K562 (cell line): ENCODE measurements at regions not wholly inside any gene's neighbourhood (a gene's known extent, or its start where the extent isn't known, plus 50 kb on each side); places are given as distances from the start of the nearest gene placed in this dataset.

Experiments
- ATAC-seq: fragments of 200-7000 bp; cut with Tn5 transposase; 3 replicates; pipeline ENCODE4 v1.9.1; 2020; ENCODE audit warnings: moderate library complexity
- BruUV-seq: library from RNA; stranded (reverse); fragments of 400-500 nt; replicated peaks from 2 replicates; lab custom pipeline; 2021; lab: Mats Ljungman, UMichigan
- CTCF ChIA-PET: fragments of 300-600 bp; formaldehyde crosslinking; extraction: SDS; loops from one replicate; lab custom pipeline; 2021; ENCODE audit warnings: low intra/inter-chr PET ratio; lab: Yijun Ruan, JAX
- POLR2A ChIA-PET: fragments of 300-600, 350-650 bp; sonication (Branson Sonifier 250); formaldehyde crosslinking; extraction: SDS; loops from one replicate; lab custom pipeline; 2021; ENCODE audit warnings: antibody characterized with exemption, inconsistent platforms; lab: Yijun Ruan, JAX
- DNase-seq, 4 experiments: peaks; one replicate each; pipeline versions ENCODE4 v3.0.0 to v3.0.0-alpha.2; 2011 to 2018; ENCODE audit warnings: low spot score in 3 of 4, mixed read lengths in 3 of 4; ENCODE audit errors: extremely low read depth in 1 of 4
- FAIRE-seq: peaks from 2 replicates; lab custom pipeline; 2011; peaks lifted over from hg19 to GRCh38; lab: Jason Lieb, UNC
- H2AFZ ChIP-seq: 2 replicates; pipeline ENCODE4 v1.6.0; 2011; ENCODE audit warnings: low read depth, low read length, control low read depth, inconsistent platforms
- H3K27ac ChIP-seq: fragments of 200-600 bp; 3 replicates; pipeline ENCODE4 v1.8.0; 2011; ENCODE audit warnings: low read depth, mild to moderate bottlenecking, control low read depth, inconsistent platforms, low read length, moderate library complexity, mixed read lengths; ENCODE audit errors: extremely low read depth
- H3K27me3 ChIP-seq, 2 experiments: fragments of 300-600 bp in 1 of 2; 2 replicates in 1 of 2; 3 replicates in 1 of 2; pipeline versions ENCODE4 v1.6.0 to v1.8.0; 2011; ENCODE audit warnings: inconsistent platforms in 2 of 2, low read length in 2 of 2, mild to moderate bottlenecking in 1 of 2, mixed read lengths in 1 of 2, moderate library complexity in 1 of 2; ENCODE audit not compliant: control insufficient read depth in 2 of 2, insufficient read depth in 2 of 2
- H3K36me3 ChIP-seq: fragments of 300-600 bp; 3 replicates; pipeline ENCODE4 v1.8.0; 2011; ENCODE audit warnings: mild to moderate bottlenecking, low read length, inconsistent platforms; ENCODE audit not compliant: control insufficient read depth, insufficient read depth
- H3K4me1 ChIP-seq, 2 experiments: fragments of 200-600 bp in 1 of 2; replicated peaks in 1 of 2; 2 replicates in 1 of 2; 3 replicates in 1 of 2; pipeline versions ENCODE4 v1.5.1 to v1.8.0; 2011; ENCODE audit warnings: inconsistent platforms in 2 of 2, low read length in 2 of 2, mild to moderate bottlenecking in 1 of 2, mixed read lengths in 1 of 2, moderate library complexity in 1 of 2; ENCODE audit not compliant: control insufficient read depth in 2 of 2, insufficient read depth in 2 of 2
- H3K4me2 ChIP-seq: 2 replicates; pipeline ENCODE4 v1.6.1; 2011; ENCODE audit warnings: low read length, control low read depth, inconsistent platforms, mixed read lengths; ENCODE audit not compliant: insufficient read depth
- H3K4me3 ChIP-seq: fragments of 200-600 bp; sonication (generic), shearing (Covaris generic); 2 replicates; pipeline ENCODE4 v1.5.1; 2016; ENCODE audit warnings: control low read depth, inconsistent platforms
- H3K79me2 ChIP-seq: fragments of 200-600 bp; 3 replicates; pipeline ENCODE4 v1.8.0; 2011; ENCODE audit warnings: low read length, inconsistent platforms; ENCODE audit not compliant: control insufficient read depth, insufficient read depth
- H3K9ac ChIP-seq, 2 experiments: 2 replicates each; pipeline versions ENCODE4 v1.6.0 to v1.6.1; 2011; ENCODE audit warnings: low read depth in 2 of 2, low read length in 2 of 2, control low read depth in 1 of 2, inconsistent platforms in 1 of 2, mild to moderate bottlenecking in 1 of 2, mixed read lengths in 1 of 2; ENCODE audit not compliant: insufficient read depth in 1 of 2
- H3K9me1 ChIP-seq: one replicate; pipeline ENCODE4 v1.6.0; 2011; ENCODE audit warnings: inconsistent platforms, mild to moderate bottlenecking, low read length, moderate library complexity; ENCODE audit not compliant: control insufficient read depth, insufficient read depth
- H3K9me3 ChIP-seq: replicated peaks from 2 replicates; pipeline ENCODE4 v1.5.1; 2011; ENCODE audit warnings: low read depth, low read length, inconsistent platforms; ENCODE audit not compliant: control insufficient read depth, insufficient read depth
- H4K20me1 ChIP-seq: replicated peaks from 2 replicates; pipeline ENCODE4 v1.6.1; 2011; ENCODE audit warnings: low read length, inconsistent platforms, mixed read lengths; ENCODE audit not compliant: control insufficient read depth, insufficient read depth
- C11orf30 ChIP-seq: fragments of 450-650 bp; IDR thresholded peaks from 2 replicates; pipeline ENCODE4 v1.6.1; 2016; ENCODE audit warnings: low read depth, mild to moderate bottlenecking
- DACH1 ChIP-seq: fragments of 450-650 bp; IDR thresholded peaks from 2 replicates; pipeline ENCODE4 v1.6.1; 2018; ENCODE audit not compliant: partially characterized antibody
- ETV5 ChIP-seq: sonication (generic); formaldehyde crosslinking; IDR thresholded peaks from 2 replicates; pipeline ENCODE4 v1.4.0; 2020; ENCODE audit warnings: low read depth, mild to moderate bottlenecking, missing genetic modification reagents
- NFE2 ChIP-seq: IDR thresholded peaks from 2 replicates; pipeline ENCODE4 v1.6.1; 2014; ENCODE audit warnings: antibody characterized with exemption, low read depth
- NFIX ChIP-seq: fragments of 250-450 bp; sonication (Bioruptor Pico); IDR thresholded peaks from 2 replicates; pipeline ENCODE4 v1.4.0; 2020; ENCODE audit warnings: low read depth, mild to moderate bottlenecking, moderate library complexity
- ZNF316 ChIP-seq: fragments of 450-650 bp; IDR thresholded peaks from 2 replicates; pipeline ENCODE4 v1.6.1; 2016
- WGBS: fragments of 100-300 bp; shearing (Covaris generic); methylation state at CpG from one replicate; pipeline ENCODE4 v1.1.6; 2016; ENCODE audit warnings: low coverage, mixed read lengths; ENCODE audit not compliant: insufficient coverage; ENCODE audit errors: missing lambda C conversion rate; 5-methylcytosine and 5-hydroxymethylcytosine counted together
- in situ Hi-C: fragments of 300-500 bp; cut with MboI; formaldehyde crosslinking; loops from 4 replicates; pipeline ENCODE4 v1.15.0; 2018; ENCODE audit warnings: inconsistent platforms, mixed read lengths
- intact Hi-C: fragments of 100-400 bp; cut with micrococcal nuclease; formaldehyde crosslinking; loops from 2 replicates; pipeline ENCODE4 v1.14.2; 2022

DNA sequence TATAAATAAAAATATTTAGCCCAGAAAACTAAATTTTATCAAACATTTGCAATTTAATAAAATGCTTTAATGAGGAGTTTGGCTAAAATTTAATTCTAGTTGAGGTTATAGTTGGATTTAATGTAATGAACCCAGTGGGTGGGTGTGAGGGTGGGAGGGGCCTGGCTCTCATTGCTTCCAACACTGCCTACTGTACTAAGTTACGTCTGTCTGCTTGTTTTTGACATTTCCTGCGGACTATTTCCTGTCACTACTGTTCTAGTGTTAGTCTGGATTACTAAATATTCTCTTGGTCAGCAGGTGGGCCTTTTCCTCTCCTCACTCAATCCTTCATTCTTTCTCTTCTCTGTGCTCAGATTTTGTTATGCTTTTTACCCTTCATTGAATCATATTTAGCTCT is 82.5 kb upstream of the MAP3K7 start:
- ChIA-PET POLR2A (no interaction called here), CTCF (no interaction called here)
- Histone ChIP-seq H3K9ac (no peak overlapping the region), H2AFZ (no peak overlapping the region), H3K27ac (no peak overlapping the region), H3K4me2 (no peak overlapping the region), H3K79me2 (no peaks in the 10 kb centered on the region), H3K4me1 (no peaks in the 10 kb centered on the region), H3K27me3 (no peaks in the 10 kb centered on the region; a peak in 1 of 5 replicates), H3K36me3 (no peaks in the 10 kb centered on the region), H3K9me3 (no peaks in the 10 kb centered on the region), H3K4me3 (no peak overlapping the region), H3K9me1 (no peaks in the 10 kb centered on the region), H4K20me1 (no peaks in the 10 kb centered on the region)
- BruUV-seq: no TSS peak
- in situ Hi-C loops (no loop called here), intact Hi-C loops (no loop called here)
- FAIRE-seq: no peak
- TF ChIP-seq NFIX (CRISPR knock-in tag) (no peak), ETV5 (CRISPR knock-in tag) (no peak), DACH1 (no peak)
- 0% methylated on average over 2 of the region's 2 CpGs for WGBS
- no peak for DNase-seq
- ATAC-seq: no peak

- no peaks in the 10 kb centered on the region for H3K36me3 ChIP-seq
- no peak overlapping the region for H3K27ac ChIP-seq
- BruUV-seq: no TSS peak
- no peaks in the 10 kb centered on the region for H4K20me1 ChIP-seq
- FAIRE-seq (no peak), ATAC-seq (no peak), DNase-seq (no peak)
- H3K4me2 ChIP-seq: no peak overlapping the region
- no peaks in the 10 kb centered on the region for H3K4me1 ChIP-seq
- intact Hi-C loops: no loop called here
- H3K4me3 ChIP-seq: no peak overlapping the region
- no peaks in the 10 kb centered on the region for H3K9me1 ChIP-seq
- no peak overlapping the region for H2AFZ ChIP-seq
- no peaks in the 10 kb centered on the region for H3K9me3 ChIP-seq
- ChIA-PET CTCF (no interaction called here), POLR2A (interaction anchor here (0.7 kb wide), 1 partner anchor 39 kb away, joined by 3 read pairs; no protein-coding TSS in a partner anchor)
- H3K79me2 ChIP-seq: no peaks in the 10 kb centered on the region
- TF ChIP-seq NFE2 (no peak), C11orf30 (peak; percentile 20; the same call in 1 of the 2 replicates), ZNF316 (peak; percentile 65)
- in situ Hi-C loops: no loop called here
- H3K9ac ChIP-seq: no peak overlapping the region
- no peaks in the 10 kb centered on the region for H3K27me3 ChIP-seq
Observed at GRCh38 chr6:90668141-90668540, 81.3 kb upstream of the MAP3K7 start.
